ENCODE measurements at regions not wholly inside any gene's neighbourhood (a gene's known extent, or its start where the extent isn't known, plus 50 kb on each side); places are given as distances from the start of the nearest gene placed in this dataset.

DNA sequence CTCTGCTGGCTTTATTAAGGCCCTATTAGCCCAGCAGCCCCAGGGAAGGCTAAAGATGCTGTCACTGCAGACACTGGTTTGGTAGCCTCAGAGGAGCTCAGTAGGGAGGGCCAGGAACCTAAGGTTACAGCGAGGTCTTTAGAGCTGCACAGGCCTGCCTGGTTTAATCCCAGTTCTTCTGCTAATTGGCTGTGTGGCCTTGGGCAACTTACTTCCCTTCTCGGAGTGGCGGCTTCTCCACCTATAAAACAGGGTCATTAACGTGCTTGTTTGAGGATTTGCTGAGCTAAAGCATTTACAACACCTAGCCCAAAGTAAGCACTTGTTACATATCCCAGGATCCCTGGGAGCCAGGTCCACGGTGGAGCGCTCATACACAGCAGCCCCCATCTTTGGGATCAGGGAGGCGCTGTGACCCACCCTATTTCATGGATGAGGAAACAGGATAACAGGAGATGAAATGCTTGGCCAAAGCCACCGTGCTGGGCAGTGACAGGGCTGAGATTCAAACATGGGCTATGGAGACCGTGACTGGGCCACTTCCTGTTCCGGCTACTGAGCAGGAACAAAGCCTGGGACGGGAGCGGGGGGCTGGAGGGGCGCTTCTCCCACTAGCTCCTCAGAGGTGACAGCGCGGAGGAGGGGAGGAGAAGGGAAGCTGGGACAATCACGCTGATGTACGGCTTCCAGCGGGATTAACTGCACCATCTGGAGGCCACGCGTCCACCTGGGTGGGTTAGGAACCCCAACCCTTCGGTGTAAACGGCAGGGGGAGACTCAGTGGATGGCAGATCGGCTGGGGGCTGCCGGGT is 61.5 kb downstream of the IGLL1 start:
- TF ChIP-seq, protein P1, sequence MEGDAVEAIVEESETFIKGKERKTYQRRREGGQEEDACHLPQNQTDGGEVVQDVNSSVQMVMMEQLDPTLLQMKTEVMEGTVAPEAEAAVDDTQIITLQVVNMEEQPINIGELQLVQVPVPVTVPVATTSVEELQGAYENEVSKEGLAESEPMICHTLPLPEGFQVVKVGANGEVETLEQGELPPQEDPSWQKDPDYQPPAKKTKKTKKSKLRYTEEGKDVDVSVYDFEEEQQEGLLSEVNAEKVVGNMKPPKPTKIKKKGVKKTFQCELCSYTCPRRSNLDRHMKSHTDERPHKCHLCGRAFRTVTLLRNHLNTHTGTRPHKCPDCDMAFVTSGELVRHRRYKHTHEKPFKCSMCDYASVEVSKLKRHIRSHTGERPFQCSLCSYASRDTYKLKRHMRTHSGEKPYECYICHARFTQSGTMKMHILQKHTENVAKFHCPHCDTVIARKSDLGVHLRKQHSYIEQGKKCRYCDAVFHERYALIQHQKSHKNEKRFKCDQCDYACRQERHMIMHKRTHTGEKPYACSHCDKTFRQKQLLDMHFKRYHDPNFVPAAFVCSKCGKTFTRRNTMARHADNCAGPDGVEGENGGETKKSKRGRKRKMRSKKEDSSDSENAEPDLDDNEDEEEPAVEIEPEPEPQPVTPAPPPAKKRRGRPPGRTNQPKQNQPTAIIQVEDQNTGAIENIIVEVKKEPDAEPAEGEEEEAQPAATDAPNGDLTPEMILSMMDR (IDR thresholded peaks at IDR 0.05) = no peak
- TF ChIP-seq POLR2A (IDR thresholded peaks at IDR 0.05) = no peak
- Histone ChIP-seq H3K27me3 (no peaks in the 10 kb centered on the region), H3K27ac (no peak overlapping the region), H3K4me3 (no peak overlapping the region), H3K9me3 (no peaks in the 10 kb centered on the region), H3K36me3 (no peaks in the 10 kb centered on the region), H3K4me1 (peaks cover 0 to 10% (median 2%) of the 10 kb centered on the region in 4 donors)
- DNase-seq = peak in 1 of 3 donors; percentile 44
- intact Hi-C loops (cut with DNase I) = loop anchor here in 1 of 2 donors (10.0 kb wide), 1 partner anchor 114 kb away; no protein-coding TSS in a partner anchor
- WGBS (ENCODE audit: insufficient coverage, low coverage, low lambda C conversion rate, missing lambda C conversion rate) = 80% methylated on average over 12 of the region's 24 CpGs
- no peak for ATAC-seq

- intact Hi-C loops (cut with DNase I) = loop anchor here in 1 of 2 donors (10.0 kb wide), 1 partner anchor 113 kb away; no protein-coding TSS in a partner anchor
- H3K27me3 ChIP-seq = no peaks in the 10 kb centered on the region
- H3K36me3 ChIP-seq = no peaks in the 10 kb centered on the region
- peaks cover 0 to 10% (median 2%) of the 10 kb centered on the region in 4 donors for H3K4me1 ChIP-seq
- H3K4me3 ChIP-seq = no peak overlapping the region
- no peak overlapping the region for H3K27ac ChIP-seq
- 77% methylated on average over 3 of the region's 4 CpGs for WGBS (ENCODE audit: insufficient coverage, low coverage, low lambda C conversion rate, missing lambda C conversion rate)
- TF ChIP-seq, protein P1 (IDR thresholded peaks at IDR 0.05) = no peak
- TF ChIP-seq POLR2A (IDR thresholded peaks at IDR 0.05) = no peak
- H3K9me3 ChIP-seq = no peaks in the 10 kb centered on the region
- DNase-seq (no peak), ATAC-seq (no peak)
Observed at GRCh38 chr22:23517804-23518375, 62.2 kb downstream of the IGLL1 start.

DNA sequence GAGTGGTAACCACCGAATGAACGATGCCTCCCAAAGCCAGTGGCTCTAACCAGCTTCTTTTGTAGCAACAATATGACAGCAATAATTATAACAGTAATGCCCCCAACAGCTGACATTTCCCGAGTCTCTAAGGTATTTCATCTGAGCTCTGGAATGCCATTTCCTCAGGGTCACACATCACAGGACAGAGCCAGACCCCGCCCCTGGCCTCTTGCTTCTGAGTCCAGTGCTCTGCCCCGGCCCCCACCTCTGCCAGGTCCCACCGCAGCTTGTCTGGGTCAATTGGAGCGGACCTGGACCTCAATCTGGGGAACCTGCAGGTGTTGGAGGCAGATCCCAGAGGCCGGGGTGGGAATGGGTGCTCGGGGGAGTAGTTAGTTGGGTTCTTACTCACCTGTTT is 63.8 kb downstream of the IGLL1 start:
- 88% methylated on average over 3 of the region's 9 CpGs for WGBS (ENCODE audit: insufficient coverage, low coverage, low lambda C conversion rate, missing lambda C conversion rate)
- ATAC-seq (no peak), DNase-seq (no peak)

GRCh38 chr22:23514322-23515038 is 65.6 kb downstream of the IGLL1 start:
- Histone ChIP-seq H3K27ac (no peak overlapping the region), H3K4me1 (no peaks in the 10 kb centered on the region), H3K36me3 (no peaks in the 10 kb centered on the region), H3K9me3 (no peaks in the 10 kb centered on the region), H3K27me3 (no peaks in the 10 kb centered on the region), H3K4me3 (no peak overlapping the region)
- intact Hi-C loops (cut with DNase I) = loop anchor here in 1 of 2 donors (10.0 kb wide), 1 partner anchor 110 kb away; no protein-coding TSS in a partner anchor
- ATAC-seq (no peak), DNase-seq (no peak)
- 50% methylated on average over 3 of the region's 15 CpGs for WGBS (ENCODE audit: insufficient coverage, low coverage, low lambda C conversion rate, missing lambda C conversion rate)
- TF ChIP-seq, protein P1 (IDR thresholded peaks at IDR 0.05) = no peak

More for the DNA sequence above, 63.8 kb downstream of the IGLL1 start:
- H3K36me3 ChIP-seq = no peaks in the 10 kb centered on the region
- peaks cover 0 to 6% (median under 1%) of the 10 kb centered on the region in 4 donors for H3K4me1 ChIP-seq
- no peaks in the 10 kb centered on the region for H3K9me3 ChIP-seq
- H3K27me3 ChIP-seq = no peaks in the 10 kb centered on the region
- no peak overlapping the region for H3K4me3 ChIP-seq
- TF ChIP-seq, protein P1 (IDR thresholded peaks at IDR 0.05) = no peak
- no peak for TF ChIP-seq POLR2A (IDR thresholded peaks at IDR 0.05)
- H3K27ac ChIP-seq = no peak overlapping the region
- intact Hi-C loops (cut with DNase I) = loop anchor here in 1 of 2 donors (10.0 kb wide), 1 partner anchor 112 kb away; no protein-coding TSS in a partner anchor

Data from right lobe of liver (tissue), 6 donors.